Activated CD4-positive, alpha-beta T cell treated with anti-CD3 and anti-CD28 coated beads for 1 hour (primary cell): ENCODE measurements at regions not wholly inside any gene's neighbourhood (a gene's known extent, or its start where the extent isn't known, plus 50 kb on each side); places are given as distances from the start of the nearest gene placed in this dataset.

ENCODE experiments used
- DNase-seq: peaks from one replicate; pipeline ENCODE4 v3.0.0-alpha.2; 2020

- no peak for DNase-seq
Measured at GRCh38 chr6:41404182-41404845, 68.9 kb downstream of the NCR2 start.

- no peak for DNase-seq
Measured at GRCh38 chr6:41405941-41406727, 70.7 kb downstream of the NCR2 start.

- DNase-seq: no peak
Measured at GRCh38 chr6:41406728-41407489, 71.5 kb downstream of the NCR2 start.

- DNase-seq: no peak
Measured at GRCh38 chr6:41408576-41408975, 73.2 kb downstream of the NCR2 start.

GRCh38 chr6:41408982-41409381 is 73.6 kb downstream of the NCR2 start:
- DNase-seq: no peak

- no peak for DNase-seq
Measured at GRCh38 chr6:41409489-41409888, 74.1 kb downstream of the NCR2 start.

GRCh38 chr6:41411961-41412360 is 76.6 kb downstream of the NCR2 start:
- DNase-seq: no peak

GRCh38 chr6:41413250-41413649 is 77.8 kb downstream of the NCR2 start:
- no peak for DNase-seq

GRCh38 chr6:41416501-41416837 is 81.1 kb downstream of the NCR2 start:
- DNase-seq: no peak

- DNase-seq: no peak
Measured at GRCh38 chr6:41418741-41419140, 83.3 kb downstream of the NCR2 start.

GRCh38 chr6:41419385-41419784 is 84.0 kb downstream of the NCR2 start:
- DNase-seq: no peak

GRCh38 chr6:41420186-41420585 is 84.8 kb downstream of the NCR2 start:
- no peak for DNase-seq

- no peak for DNase-seq
Measured at GRCh38 chr6:41422161-41422560, 86.8 kb downstream of the NCR2 start.

GRCh38 chr6:41423002-41423401 is 87.6 kb downstream of the NCR2 start:
- DNase-seq: no peak

GRCh38 chr6:41424370-41425058 is 89.1 kb downstream of the NCR2 start:
- DNase-seq: peak; percentile 62

- DNase-seq: no peak
Measured at GRCh38 chr6:41425511-41425910, 90.1 kb downstream of the NCR2 start.

GRCh38 chr6:41426438-41426851 is 91.0 kb downstream of the NCR2 start:
- no peak for DNase-seq

- DNase-seq: no peak
Measured at GRCh38 chr6:41426888-41427641, 91.7 kb downstream of the NCR2 start.

- no peak for DNase-seq
Measured at GRCh38 chr6:41427642-41428335, 92.4 kb downstream of the NCR2 start.

GRCh38 chr6:41428336-41428995 is 93.1 kb downstream of the NCR2 start:
- DNase-seq: no peak

- DNase-seq: no peak
Measured at GRCh38 chr6:41428996-41429421, 93.6 kb downstream of the NCR2 start.
